HepG2 (cell line): ENCODE measurements at regions not wholly inside any gene's neighbourhood (a gene's known extent, or its start where the extent isn't known, plus 50 kb on each side); places are given as distances from the start of the nearest gene placed in this dataset.

Experiments
- FOSL1 ChIP-seq: sonication (generic); formaldehyde crosslinking; IDR thresholded peaks from 2 replicates; pipeline ENCODE4 v1.9.0; 2021; ENCODE audit warnings: missing genetic modification reagents, borderline replicate concordance
- NR2F2 ChIP-seq: IDR thresholded peaks from 2 replicates; pipeline ENCODE4 v1.6.1; 2012; ENCODE audit warnings: low read depth, inconsistent platforms, borderline replicate concordance
- POLR2A ChIP-seq, 2 experiments: IDR thresholded peaks; 2 replicates each; pipeline ENCODE4 v1.6.1; 2011; ENCODE audit warnings: low read depth in 2 of 2, low read length in 2 of 2, mild to moderate bottlenecking in 1 of 2, moderate library complexity in 1 of 2; ENCODE audit not compliant: insufficient read depth in 1 of 2
- POLR2AphosphoS5 ChIP-seq: IDR thresholded peaks from 2 replicates; pipeline ENCODE4 v1.6.1; 2012; ENCODE audit warnings: low read depth, low read length
- RFX3 ChIP-seq: IDR thresholded peaks from 2 replicates; pipeline ENCODE4 v1.6.1; 2016; ENCODE audit warnings: missing biosample characterization, missing genetic modification reagents
- ZNF737 ChIP-seq: sonication (generic); formaldehyde crosslinking; IDR thresholded peaks from 2 replicates; pipeline ENCODE4 v1.5.0; 2020; ENCODE audit warnings: missing genetic modification reagents, mild to moderate bottlenecking, borderline replicate concordance
- TF ChIP-seq, protein P1 (sequence below): fragments of 450-650 bp; IDR thresholded peaks from 2 replicates; pipeline ENCODE4 v1.6.1; 2017
- TF ChIP-seq, protein P2 (sequence below): sonication (generic); formaldehyde crosslinking; IDR thresholded peaks from 2 replicates; pipeline ENCODE4 v1.5.0; 2020; ENCODE audit warnings: mild to moderate bottlenecking, missing genetic modification reagents, moderate library complexity
- TF ChIP-seq, protein P3 (sequence below): sonication (generic); IDR thresholded peaks from 2 replicates; pipeline ENCODE4 v1.6.1; 2016; ENCODE audit warnings: low read depth, borderline replicate concordance
- TF ChIP-seq, protein P4 (sequence below): sonication (generic); formaldehyde crosslinking; IDR thresholded peaks from 2 replicates; pipeline ENCODE4 v1.5.1; 2020; ENCODE audit warnings: missing genetic modification reagents, mild to moderate bottlenecking, borderline replicate concordance
- TF ChIP-seq, protein P5 (sequence below): sonication (generic); formaldehyde crosslinking; IDR thresholded peaks from 2 replicates; pipeline ENCODE4 v1.4.0; 2020; ENCODE audit warnings: missing genetic modification reagents

DNA sequence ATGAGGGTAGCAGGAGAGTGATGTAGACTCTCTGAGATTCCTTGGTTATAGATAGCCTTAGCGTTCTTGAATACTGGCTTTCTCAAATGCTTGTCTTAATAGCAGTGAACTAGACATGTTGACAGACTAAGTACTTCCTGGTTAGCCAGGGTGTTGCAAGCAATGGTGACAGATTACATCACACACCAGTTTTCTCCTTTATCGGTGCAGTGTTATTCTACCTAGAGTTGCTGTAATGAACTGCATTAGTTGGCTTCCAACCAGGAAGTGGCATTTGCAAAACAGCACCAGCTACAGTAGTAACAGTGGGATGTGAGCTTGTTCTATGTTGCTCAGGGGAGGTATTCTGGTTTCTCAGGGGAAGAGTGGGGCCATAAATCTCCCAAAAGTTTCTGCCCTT lies 582.2 kb upstream of the DDX18 start:
- TF ChIP-seq, protein P1, sequence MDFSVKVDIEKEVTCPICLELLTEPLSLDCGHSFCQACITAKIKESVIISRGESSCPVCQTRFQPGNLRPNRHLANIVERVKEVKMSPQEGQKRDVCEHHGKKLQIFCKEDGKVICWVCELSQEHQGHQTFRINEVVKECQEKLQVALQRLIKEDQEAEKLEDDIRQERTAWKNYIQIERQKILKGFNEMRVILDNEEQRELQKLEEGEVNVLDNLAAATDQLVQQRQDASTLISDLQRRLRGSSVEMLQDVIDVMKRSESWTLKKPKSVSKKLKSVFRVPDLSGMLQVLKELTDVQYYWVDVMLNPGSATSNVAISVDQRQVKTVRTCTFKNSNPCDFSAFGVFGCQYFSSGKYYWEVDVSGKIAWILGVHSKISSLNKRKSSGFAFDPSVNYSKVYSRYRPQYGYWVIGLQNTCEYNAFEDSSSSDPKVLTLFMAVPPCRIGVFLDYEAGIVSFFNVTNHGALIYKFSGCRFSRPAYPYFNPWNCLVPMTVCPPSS = no peak
- TF ChIP-seq FOSL1 (CRISPR knock-in tag) = no peak
- no peak for TF ChIP-seq POLR2A (IDR thresholded peaks at IDR 0.05; ENCODE audit: insufficient read depth in 1 of 2, low read depth in 2 of 2, low read length in 2 of 2)
- TF ChIP-seq RFX3 (CRISPR knock-in tag) = no peak
- TF ChIP-seq, protein P2, sequence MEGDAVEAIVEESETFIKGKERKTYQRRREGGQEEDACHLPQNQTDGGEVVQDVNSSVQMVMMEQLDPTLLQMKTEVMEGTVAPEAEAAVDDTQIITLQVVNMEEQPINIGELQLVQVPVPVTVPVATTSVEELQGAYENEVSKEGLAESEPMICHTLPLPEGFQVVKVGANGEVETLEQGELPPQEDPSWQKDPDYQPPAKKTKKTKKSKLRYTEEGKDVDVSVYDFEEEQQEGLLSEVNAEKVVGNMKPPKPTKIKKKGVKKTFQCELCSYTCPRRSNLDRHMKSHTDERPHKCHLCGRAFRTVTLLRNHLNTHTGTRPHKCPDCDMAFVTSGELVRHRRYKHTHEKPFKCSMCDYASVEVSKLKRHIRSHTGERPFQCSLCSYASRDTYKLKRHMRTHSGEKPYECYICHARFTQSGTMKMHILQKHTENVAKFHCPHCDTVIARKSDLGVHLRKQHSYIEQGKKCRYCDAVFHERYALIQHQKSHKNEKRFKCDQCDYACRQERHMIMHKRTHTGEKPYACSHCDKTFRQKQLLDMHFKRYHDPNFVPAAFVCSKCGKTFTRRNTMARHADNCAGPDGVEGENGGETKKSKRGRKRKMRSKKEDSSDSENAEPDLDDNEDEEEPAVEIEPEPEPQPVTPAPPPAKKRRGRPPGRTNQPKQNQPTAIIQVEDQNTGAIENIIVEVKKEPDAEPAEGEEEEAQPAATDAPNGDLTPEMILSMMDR (CRISPR knock-in tag) = no peak
- TF ChIP-seq, protein P3, sequence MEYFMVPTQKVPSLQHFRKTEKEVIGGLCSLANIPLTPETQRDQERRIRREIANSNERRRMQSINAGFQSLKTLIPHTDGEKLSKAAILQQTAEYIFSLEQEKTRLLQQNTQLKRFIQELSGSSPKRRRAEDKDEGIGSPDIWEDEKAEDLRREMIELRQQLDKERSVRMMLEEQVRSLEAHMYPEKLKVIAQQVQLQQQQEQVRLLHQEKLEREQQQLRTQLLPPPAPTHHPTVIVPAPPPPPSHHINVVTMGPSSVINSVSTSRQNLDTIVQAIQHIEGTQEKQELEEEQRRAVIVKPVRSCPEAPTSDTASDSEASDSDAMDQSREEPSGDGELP = no peak
- TF ChIP-seq NR2F2 = no peak
- TF ChIP-seq, protein P4, sequence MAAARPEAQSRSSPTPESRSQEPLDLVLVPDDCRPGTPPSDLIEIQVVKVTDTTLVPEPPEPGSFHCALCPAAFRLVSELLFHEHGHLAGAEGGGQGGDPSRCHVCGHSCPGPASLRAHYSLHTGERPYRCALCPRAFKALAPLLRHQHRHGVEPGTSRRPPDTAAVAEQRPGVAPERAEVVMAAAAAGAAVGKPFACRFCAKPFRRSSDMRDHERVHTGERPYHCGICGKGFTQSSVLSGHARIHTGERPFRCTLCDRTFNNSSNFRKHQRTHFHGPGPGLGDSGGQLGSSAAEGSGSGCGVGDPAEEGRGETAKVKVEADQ (CRISPR knock-in tag) = no peak
- TF ChIP-seq, protein P5, sequence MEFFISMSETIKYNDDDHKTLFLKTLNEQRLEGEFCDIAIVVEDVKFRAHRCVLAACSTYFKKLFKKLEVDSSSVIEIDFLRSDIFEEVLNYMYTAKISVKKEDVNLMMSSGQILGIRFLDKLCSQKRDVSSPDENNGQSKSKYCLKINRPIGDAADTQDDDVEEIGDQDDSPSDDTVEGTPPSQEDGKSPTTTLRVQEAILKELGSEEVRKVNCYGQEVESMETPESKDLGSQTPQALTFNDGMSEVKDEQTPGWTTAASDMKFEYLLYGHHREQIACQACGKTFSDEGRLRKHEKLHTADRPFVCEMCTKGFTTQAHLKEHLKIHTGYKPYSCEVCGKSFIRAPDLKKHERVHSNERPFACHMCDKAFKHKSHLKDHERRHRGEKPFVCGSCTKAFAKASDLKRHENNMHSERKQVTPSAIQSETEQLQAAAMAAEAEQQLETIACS (CRISPR knock-in tag) = no peak
- no peak for TF ChIP-seq POLR2AphosphoS5
- no peak for TF ChIP-seq ZNF737
